ENCODE measurements at regions not wholly inside any gene's neighbourhood (a gene's known extent, or its start where the extent isn't known, plus 50 kb on each side); places are given as distances from the start of the nearest gene placed in this dataset.

DNA sequence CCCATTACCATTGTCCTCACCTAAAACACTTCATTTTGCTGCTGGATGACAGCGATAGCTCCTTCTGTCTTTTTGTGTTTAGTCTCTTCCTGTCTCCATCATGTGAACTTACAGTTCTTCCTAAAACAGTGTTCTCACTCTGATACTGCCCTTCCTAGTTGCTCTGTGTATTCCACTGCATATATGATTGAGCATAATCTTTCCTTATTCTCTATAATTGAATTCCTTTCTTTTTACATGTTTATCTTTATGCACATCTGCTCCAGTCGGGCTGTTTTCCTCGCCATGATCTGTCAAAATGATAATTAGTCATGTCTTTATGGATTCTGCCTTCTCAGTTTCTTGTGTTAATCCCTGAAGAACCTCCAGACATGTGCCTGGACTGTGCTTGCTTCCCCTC is 405.1 kb upstream of the SEMA6D start:
- DNase-seq (no peak), ATAC-seq (ENCODE audit: poor library complexity) (no peak)
- intact Hi-C loops (cut with DNase I) = no loop called here

GRCh38 chr15:47326410-47327333 is 390.6 kb upstream of the SEMA6D start:
- ATAC-seq (ENCODE audit: poor library complexity) = no peak
- no peak for DNase-seq
- intact Hi-C loops (cut with DNase I) = no loop called here

DNA sequence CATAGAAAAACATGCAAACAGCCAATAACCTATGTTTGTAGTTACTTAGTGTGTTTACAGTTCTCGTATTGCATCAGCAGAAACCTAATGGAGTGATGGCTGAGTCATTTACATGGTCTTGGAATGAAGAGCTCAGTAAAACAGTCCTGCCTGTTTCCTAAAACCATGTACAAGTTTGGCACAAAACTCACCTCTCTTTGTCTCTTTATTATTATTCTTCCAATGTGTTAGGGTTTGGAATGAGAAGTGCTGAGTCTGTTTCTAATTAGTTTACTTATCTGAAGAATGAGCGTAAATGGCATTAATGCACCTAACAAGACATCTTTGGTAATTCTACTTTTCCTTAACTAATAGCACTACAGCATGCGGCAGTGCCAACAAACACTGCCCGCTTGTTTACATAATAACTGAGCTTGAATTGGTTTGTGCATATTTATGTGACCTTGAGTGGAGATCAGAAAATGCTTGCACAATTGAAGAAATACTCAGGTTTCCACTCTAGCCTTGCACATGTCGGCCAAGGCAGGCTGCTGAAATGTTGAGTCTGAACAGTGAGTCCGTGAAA is 385.4 kb upstream of the SEMA6D start:
- no peak for ATAC-seq (ENCODE audit: poor library complexity)
- intact Hi-C loops (cut with DNase I) = no loop called here
- no peak for DNase-seq

GRCh38 chr15:47332481-47332880 is 384.8 kb upstream of the SEMA6D start:
- ATAC-seq (ENCODE audit: poor library complexity) (no peak), DNase-seq (no peak)
- intact Hi-C loops (cut with DNase I) = no loop called here

DNA sequence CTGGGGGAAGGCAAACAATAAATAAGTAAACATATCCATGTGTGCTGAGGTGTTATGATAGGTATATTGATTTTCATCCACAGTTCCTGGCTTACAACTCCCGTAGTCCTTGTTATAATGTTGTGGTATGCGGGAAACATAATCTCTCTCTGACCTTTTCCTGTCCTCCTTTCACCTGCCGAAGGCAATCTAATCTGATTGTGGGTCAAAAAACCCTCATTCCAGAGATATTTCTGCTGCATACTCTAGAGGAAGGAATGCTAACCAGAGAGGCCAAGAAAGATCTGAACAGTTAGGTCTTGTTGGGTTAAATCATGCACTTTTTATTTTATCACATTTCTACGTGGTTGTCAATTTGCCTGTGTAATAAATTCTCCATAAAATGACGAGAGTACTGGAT is 383.6 kb upstream of the SEMA6D start:
- ATAC-seq (ENCODE audit: poor library complexity) = no peak
- intact Hi-C loops (cut with DNase I) = no loop called here
- no peak for DNase-seq

DNA sequence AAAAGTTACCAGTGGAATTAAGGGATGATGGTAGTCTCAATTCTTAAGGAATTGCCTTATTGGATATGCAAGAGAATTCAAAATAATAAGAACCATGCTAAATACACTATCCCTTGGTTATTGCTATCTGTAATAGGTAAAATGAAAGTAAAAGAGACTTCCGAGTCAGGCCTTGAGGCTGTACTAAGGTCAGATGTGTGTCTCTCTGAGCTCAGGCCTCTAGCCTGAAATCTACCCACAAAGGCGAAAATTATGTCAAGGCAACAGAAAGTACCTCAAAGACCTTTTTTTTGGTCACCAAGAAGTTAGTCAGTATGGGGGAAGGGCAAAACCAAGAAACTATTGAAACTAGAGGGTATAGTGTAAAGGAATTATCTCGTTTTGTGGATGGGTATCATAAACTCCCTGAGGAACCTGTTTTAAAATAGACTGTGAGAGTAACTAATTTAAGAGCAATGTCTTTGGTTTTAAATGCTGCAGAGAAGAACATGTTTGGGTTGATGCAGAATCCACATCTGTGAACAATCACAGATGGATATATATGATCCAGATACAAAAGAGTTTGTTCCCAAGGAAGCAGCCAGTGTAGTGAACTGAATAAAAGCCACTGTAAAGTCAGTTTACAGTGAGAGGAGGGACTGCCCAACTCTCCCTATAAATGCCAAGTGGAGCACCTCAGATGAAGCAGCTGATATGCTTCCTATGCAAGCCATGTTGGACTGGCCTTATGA is 382.3 kb upstream of the SEMA6D start:
- DNase-seq = no peak
- intact Hi-C loops (cut with DNase I) = no loop called here
- no peak for ATAC-seq (ENCODE audit: poor library complexity)

- intact Hi-C loops (cut with DNase I) = no loop called here
- DNase-seq = no peak
- ATAC-seq (ENCODE audit: poor library complexity) = no peak
Observed at GRCh38 chr15:47337106-47337505, 380.2 kb upstream of the SEMA6D start.

GRCh38 chr15:47337836-47338235 is 379.5 kb upstream of the SEMA6D start:
- intact Hi-C loops (cut with DNase I) = no loop called here
- ATAC-seq (ENCODE audit: poor library complexity) (no peak), DNase-seq (no peak)

- ATAC-seq (ENCODE audit: poor library complexity) = no peak
- no peak for DNase-seq
- intact Hi-C loops (cut with DNase I) = no loop called here
Observed at GRCh38 chr15:47338771-47339170, 378.5 kb upstream of the SEMA6D start.

- ATAC-seq (ENCODE audit: poor library complexity) (no peak), DNase-seq (no peak)
- intact Hi-C loops (cut with DNase I) = no loop called here
Observed at GRCh38 chr15:47339800-47340570, 377.3 kb upstream of the SEMA6D start.

DNA sequence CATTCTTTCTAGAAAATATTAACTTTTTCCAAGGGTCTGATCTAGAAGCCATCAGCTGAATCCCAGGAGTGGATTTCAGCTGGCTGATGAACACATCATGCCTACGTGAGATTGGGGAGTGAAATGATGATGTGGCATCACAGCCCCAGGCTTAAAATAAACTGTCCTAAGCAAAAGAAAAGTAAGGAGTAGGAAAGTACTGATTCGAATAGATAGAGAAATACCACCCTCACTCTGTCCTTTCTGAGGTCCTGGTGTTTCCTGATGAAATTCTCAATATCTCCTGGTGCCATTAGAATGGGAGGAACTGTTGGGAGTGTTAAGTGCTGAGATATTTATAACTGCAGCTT is 376.8 kb upstream of the SEMA6D start:
- ATAC-seq (ENCODE audit: poor library complexity) = no peak
- no peak for DNase-seq
- intact Hi-C loops (cut with DNase I) = no loop called here

- no peak for ATAC-seq (ENCODE audit: poor library complexity)
- DNase-seq = no peak
- intact Hi-C loops (cut with DNase I) = no loop called here
Observed at GRCh38 chr15:47349179-47349578, 368.1 kb upstream of the SEMA6D start.

DNA sequence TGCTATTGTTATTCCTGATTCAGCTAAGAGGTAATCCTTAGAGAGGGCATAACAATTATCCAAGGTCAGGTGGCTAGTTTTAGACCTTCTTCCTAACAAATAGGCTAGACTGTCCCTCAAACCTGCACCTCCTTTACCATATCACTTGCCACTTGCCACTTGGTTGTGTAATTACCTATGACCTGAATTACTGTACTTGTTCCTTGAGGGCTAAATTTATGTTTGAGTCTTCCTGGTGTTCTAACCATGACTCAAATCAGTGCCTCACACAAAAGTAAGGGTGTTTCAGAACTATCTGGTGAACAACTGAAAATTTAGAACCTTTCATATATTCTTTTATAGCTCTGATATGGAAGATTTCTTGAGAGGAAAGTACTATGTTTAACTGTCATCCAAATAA is 365.8 kb upstream of the SEMA6D start:
- intact Hi-C loops (cut with DNase I) = no loop called here
- DNase-seq = no peak
- no peak for ATAC-seq (ENCODE audit: poor library complexity)

DNA sequence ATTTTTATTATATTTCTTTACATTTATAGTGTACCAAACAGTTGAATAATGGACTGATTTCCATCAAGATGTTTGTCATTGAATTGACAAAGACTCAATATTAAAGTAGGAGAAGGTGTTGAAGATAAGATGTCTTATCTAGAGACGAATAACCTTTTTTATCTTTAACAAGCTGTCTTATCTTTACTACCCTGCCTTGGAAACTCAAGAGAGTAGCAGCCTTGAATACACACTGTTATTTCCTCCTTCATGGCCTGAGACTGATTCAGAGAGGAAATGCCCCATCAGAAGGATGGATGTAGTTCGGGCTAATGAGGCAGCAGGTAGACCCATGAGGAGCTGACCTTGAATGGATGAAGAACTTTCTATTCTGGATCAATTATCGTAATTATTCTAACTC is 365.1 kb upstream of the SEMA6D start:
- intact Hi-C loops (cut with DNase I) = no loop called here
- DNase-seq (no peak), ATAC-seq (ENCODE audit: poor library complexity) (no peak)

DNA sequence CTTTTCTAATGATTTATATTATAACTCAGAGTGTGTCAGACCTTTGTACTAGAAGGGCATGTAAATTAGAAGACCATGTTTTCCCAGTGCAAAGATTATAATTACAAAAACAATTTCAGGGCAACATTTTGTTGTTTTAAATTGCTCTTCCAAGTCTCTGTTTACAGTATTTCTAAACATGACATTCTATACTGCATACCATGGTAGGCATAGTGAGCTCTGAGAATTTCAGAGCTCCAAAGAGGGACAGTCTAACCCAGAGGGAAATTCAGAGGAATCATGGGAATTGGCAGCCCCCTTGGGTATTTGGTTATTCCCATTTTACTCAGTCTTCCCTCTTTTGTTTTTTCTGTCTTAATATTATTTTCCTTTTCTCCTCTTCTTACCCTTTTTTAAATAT is 361.5 kb upstream of the SEMA6D start:
- ATAC-seq (ENCODE audit: poor library complexity) (no peak), DNase-seq (no peak)
- intact Hi-C loops (cut with DNase I) = no loop called here

DNA sequence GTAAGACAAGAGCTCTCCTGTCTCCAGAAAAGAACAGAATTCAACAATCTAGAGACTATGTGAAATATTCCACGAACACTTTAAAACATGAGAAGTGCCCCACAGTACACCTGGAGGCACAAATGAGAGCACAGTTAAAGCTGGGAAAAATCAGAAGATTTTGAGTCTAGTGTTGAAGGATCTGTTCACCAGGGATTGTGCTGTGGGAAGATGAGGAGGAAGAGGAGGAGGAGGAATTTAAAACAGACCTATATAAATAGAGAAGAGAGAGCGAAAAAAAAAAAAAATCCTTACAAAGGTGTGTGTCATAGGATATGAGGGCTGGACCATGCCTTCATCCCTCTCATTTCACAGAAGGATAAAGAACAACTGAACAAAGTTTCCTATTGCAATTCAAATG is 361.0 kb upstream of the SEMA6D start:
- ATAC-seq (ENCODE audit: poor library complexity) = no peak
- DNase-seq = no peak
- intact Hi-C loops (cut with DNase I) = no loop called here

GRCh38 chr15:47358876-47359275 is 358.4 kb upstream of the SEMA6D start:
- ATAC-seq (ENCODE audit: poor library complexity) = no peak
- DNase-seq = no peak
- intact Hi-C loops (cut with DNase I) = no loop called here

DNA sequence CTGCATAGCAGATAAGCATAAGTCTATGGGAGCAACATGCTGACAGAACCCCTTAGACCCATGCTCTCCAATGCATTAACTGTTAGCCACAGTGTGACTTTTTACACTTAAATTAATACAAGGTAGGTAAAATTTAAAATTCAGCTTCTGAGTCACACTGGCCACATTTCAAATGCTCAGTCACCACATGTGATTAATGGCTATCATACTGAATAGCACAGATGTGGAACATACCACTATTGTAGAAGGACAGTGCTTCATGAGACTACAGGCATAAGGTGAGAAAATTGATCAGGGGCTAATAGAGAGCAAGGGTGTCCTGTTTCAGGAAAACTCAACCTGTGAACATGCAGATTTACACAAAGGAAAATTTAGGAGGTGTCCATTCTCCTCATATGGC is 357.0 kb upstream of the SEMA6D start:
- DNase-seq (no peak), ATAC-seq (ENCODE audit: poor library complexity) (no peak)
- intact Hi-C loops (cut with DNase I) = no loop called here

- intact Hi-C loops (cut with DNase I) = no loop called here
- ATAC-seq (ENCODE audit: poor library complexity) (no peak), DNase-seq (no peak)
Observed at GRCh38 chr15:47362118-47362905, 355.0 kb upstream of the SEMA6D start.

Measured in Right ventricle myocardium superior (tissue), 1 donor.